Forelimb muscle (tissue), 1 donor: ENCODE measurements at regions not wholly inside any gene's neighbourhood (a gene's known extent, or its start where the extent isn't known, plus 50 kb on each side); places are given as distances from the start of the nearest gene placed in this dataset.
"Not testable (repeated sequence)": the region's sequence is repeated elsewhere in the genome, so short reads cannot be mapped to it uniquely, and the experiment has no call there.

Source experiments
- DNase-seq: peaks from one replicate; pipeline ENCODE4 v3.0.0-alpha.2; 2013; ENCODE audit warnings: low read depth

- no peak for DNase-seq
These were observed 97.0 kb upstream of the SMARCA2 start for GRCh38 chr9:1918108-1918507.

GRCh38 chr9:1918622-1919021, 96.5 kb upstream of the SMARCA2 start:
- no peak for DNase-seq

GRCh38 chr9:1919229-1919628, 95.9 kb upstream of the SMARCA2 start:
- DNase-seq: no peak

GRCh38 chr9:1920386-1920785, 94.8 kb upstream of the SMARCA2 start:
- DNase-seq: no peak

DNA sequence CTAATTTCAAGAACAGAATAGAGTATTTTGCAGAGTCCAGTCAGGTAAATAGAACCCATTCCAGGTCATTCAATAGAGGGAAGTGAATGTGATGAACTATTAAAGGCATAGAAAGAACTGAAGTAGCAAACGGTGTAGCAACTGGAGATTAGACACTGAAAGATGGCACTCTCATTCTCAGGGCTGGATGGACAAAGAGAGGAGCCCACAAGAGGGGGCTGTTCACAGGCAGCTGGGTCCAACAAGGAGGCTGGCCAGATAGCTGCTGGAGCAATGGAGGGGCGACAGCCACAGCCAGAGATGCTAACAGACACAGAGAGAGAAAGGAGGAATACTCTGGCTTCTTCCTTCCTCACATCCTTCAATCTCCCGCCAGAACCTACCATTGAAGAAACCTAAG, 93.1 kb upstream of the SMARCA2 start:
- no peak for DNase-seq

DNA sequence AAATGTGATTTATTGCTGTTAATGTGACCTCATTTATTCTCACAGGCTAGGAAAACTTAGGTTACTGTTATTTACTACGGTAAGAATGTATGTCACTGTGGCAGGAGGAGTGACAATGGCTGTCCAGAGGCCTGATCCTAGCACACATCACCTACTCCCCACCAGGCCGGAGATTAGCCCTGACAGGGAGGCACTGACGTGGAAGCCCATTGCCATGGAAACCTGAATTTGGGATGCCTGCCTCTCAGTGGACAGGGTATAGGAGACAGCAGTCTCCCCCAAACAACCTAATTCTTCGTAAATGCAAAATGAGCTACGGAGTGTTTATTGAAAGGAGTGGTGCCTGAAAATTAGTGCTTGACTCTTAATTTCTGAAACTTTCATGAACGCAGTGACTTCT, 87.6 kb upstream of the SMARCA2 start:
- no peak for DNase-seq

DNA sequence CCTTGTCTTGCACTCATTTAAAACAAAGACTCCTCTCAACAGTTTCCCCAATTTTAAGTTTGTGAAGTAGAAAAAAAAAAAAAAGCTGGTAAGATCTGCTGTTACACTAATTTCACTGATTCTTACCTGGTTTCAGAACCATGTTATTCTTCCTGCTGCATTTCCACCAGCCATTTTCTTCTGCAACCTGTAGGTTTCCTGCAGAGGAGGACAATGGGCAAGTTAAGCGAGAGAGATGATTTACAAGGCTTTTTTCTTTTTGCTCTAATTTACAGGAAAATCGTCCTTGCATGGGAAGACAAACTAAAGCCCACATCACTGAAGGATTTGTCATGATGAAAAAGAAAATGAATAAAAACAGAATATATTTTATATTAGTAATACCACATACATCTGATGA, 86.0 kb upstream of the SMARCA2 start:
- DNase-seq: no peak

DNA sequence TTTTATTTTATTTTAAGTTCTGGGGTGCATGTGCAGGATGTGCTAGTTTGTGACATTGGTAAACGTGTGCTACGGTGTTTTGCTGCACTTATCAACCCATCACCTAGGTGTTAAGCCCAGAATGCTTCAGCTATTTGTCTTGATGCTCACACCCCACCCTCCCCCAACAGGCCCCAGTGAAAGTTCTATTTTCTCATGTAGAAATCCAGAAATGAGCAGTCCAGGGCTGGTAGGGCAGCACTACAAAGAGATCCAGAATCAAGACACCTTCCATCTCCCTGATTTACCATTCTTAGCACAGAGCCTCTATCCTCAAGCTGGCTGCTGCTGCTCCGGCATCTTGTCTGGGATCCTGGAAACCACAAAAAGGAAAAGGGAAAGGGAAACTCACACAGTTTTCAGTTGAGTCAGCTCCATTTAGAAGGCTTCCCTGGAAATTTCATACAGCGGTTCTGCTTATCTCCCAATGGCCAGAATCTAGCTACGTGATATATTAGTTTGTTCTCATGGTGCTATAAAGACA, 85.4 kb upstream of the SMARCA2 start:
- no peak for DNase-seq

DNA sequence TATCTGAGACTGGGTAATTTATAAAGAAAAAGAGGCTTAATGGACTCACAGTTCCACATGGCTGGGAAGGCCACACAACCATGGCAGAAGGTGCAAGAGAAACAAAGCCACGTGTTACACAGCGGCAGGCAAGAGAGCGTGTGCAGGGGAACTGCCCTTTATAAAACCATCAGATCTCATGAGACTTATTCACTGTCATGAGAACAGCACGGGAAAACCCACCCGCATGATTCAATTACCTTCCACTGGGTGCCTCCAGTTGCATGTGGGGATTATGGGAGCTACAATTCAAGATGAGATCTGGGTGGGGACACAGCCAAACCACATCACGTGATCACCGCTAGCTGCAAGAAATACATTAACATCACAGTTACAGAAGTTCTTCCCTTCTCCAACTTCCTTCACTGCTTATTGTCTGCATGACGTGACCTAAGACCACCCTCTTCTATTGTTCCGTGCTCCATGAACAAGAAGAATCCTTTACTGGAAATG, 84.9 kb upstream of the SMARCA2 start:
- DNase-seq: not testable (repeated sequence)

DNA sequence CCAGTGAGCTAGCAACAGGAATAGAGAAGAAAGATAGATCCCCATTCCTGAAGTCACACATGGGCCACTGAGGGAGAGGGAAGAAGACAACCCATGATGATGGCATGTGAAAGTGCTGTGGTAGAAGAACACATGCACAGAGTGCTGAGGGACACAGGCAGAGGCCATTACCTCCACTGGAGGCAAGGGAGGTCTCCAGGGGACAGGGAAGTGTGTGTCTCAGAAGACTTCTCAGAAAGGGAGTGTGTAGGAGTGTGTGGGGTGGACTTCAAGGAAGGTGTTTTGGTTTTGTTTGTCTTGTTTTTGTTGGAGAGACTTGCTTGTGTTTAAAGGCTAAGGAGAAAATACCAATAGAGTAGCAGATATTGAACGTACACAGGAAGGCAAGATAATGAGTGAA, 77.0 kb upstream of the SMARCA2 start:
- no peak for DNase-seq

DNA sequence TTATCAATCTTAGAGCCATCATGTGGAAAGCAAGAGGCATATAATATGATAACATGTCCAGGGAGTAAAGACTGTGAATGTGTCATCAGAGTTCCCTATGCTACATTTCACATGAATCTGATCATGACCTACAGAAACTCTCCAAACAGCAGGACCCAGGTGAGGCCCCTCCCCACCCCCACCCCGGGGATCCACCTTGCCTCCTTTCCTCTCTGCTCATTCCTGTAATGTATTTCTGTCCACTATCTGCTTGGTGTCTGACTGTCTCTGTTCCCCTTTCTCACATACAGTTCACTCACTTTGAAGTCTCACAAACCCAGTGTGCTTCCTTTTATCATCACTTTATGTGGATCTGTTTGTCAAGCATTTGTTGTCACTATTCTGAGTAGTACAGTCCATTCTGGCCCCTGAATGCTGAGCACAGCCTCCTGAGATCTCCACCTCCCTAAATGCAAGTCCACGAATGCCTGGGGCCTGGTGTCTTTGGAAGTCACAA, 76.4 kb upstream of the SMARCA2 start:
- DNase-seq: no peak

GRCh38 chr9:1939466-1939865, 75.7 kb upstream of the SMARCA2 start:
- DNase-seq: no peak

DNA sequence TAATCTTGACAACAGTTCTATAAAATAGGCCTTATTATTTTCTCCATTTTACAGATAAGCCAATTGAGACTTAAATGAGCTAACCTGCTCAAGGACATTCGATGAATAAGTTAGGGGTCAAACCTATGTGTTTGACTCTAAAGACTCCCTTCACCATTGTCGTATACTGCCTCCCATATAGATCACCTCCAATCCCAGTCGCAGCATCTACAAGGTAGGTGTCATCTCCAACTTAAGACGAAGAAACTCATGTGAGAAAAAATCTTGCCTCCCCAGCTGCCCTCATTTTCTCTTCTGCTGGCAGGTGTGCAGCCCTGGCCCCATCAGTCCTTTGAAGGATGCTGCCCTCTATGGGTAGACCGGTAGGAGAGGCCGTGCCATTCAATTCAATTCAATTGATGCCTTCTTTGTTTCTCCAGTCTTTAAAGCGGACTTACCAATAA, 75.2 kb upstream of the SMARCA2 start:
- DNase-seq: no peak

GRCh38 chr9:1941989-1942388, 73.2 kb upstream of the SMARCA2 start:
- DNase-seq: no peak

GRCh38 chr9:1946526-1947283, 68.4 kb upstream of the SMARCA2 start:
- DNase-seq: no peak

DNA sequence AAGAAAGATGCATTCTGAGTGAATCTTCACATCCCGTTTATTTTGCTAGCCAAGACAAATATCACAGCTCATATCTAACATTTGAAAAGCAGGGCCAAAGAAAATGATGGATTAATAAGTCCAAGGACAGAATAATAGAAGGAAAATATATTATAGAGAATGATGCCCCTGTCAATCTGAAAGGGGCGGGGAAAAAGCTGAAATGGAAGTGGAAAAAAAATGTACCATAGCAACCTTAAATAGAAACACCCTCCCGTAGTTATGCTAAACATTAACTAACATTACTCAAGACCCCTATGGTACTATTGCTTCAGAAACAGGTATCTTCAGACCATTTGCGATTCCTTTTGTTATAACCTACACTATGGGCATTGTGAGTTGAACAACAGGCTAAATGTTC, 67.7 kb upstream of the SMARCA2 start:
- no peak for DNase-seq

- no peak for DNase-seq
These were observed 66.6 kb upstream of the SMARCA2 start for GRCh38 chr9:1948541-1948940.

- no peak for DNase-seq
These were observed 63.7 kb upstream of the SMARCA2 start for GRCh38 chr9:1951446-1951845.

DNA sequence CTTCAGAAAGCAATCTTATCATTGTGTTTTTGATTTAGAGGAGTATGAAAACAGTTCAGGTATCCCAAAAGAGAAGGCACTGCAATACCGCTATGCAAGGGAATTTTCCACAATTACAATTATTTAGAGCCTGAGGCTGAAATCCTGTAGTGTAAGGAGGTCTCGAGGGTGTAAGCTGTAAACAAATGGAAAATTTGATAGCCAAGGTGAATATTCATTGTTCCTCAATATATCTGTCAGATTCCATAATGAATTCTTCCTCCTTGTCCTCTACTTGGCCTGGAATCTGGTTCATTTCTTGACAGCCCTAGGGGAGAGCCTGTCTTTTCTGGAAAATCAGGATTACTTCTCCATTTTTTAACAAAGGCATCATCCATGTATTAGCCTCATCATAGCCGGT, 63.1 kb upstream of the SMARCA2 start:
- DNase-seq: no peak

GRCh38 chr9:1954238-1954637, 60.9 kb upstream of the SMARCA2 start:
- DNase-seq: no peak

DNA sequence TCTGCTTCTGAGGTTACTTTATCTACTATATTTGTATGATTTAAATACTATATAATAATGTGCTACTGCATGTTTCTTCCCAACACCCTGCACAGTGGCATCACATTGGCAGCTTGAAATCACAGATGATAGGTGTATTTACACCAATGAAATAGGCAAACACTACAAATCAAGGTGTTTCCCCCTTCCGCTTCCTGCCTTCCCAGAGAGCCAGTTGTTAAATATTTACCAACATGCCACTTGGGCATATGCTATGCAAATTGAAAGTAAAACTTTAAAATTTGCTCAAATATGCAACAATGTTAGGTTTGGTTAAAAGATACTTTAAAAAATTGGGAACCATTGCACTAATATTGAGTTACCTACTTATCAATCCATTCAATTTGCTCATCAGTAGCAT, 58.2 kb upstream of the SMARCA2 start:
- no peak for DNase-seq

GRCh38 chr9:1957856-1958255, 57.3 kb upstream of the SMARCA2 start:
- no peak for DNase-seq

DNA sequence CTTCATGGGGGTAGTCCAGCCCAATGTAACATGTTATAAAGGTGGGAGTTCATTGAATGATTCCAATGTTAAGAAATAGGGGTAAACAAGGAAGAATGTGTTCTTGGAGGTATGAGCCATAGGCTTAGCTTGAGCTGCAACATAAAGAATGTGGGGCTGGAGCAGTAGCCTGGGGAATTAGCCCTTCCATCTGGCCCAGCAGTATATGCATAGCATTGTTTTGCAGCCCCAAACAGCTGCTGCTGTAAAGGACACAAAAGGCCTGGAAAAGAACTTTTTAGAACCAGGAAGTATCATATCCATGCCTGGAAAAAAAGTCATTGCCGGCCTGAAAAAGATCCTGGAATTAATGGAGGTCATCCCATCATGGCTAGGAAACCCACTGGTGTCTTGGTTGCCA, 55.8 kb upstream of the SMARCA2 start:
- DNase-seq: no peak
